ENCODE measurements at regions not wholly inside any gene's neighbourhood (a gene's known extent, or its start where the extent isn't known, plus 50 kb on each side); places are given as distances from the start of the nearest gene placed in this dataset.

DNA sequence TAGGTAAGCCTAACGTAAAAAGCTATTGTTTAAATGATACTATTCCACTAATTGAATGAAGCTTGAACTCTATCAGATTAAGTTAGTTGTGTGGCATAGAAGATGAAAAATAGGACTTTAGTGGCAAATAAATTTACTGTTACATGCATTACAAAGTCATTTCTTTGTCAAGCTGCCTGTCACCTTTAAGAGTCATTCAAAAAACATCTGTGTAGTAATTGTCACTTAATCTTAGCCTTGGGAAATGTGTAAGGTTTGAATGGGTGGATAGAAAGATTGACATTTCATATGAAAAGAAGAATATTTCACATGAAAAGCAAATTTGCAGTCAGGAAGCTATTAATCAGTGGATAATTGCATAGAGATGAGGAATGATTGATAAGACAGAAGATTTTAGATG is 473.5 kb downstream of the DNAH5 start:
- no peak for TF ChIP-seq CTCF (IDR thresholded peaks at IDR 0.05; ENCODE audit: control insufficient read depth, insufficient read depth, low read depth, low read length, missing control alignments)
- DNase-seq (ENCODE audit: low read depth) = no peak
- no peak overlapping the region for H3K4me3 ChIP-seq (ENCODE audit: control insufficient read depth, low read depth, low read length)

- no peak overlapping the region for H3K4me3 ChIP-seq (ENCODE audit: control insufficient read depth, low read depth, low read length)
- DNase-seq (ENCODE audit: low read depth) = no peak
- no peak for TF ChIP-seq CTCF (IDR thresholded peaks at IDR 0.05; ENCODE audit: control insufficient read depth, insufficient read depth, low read depth, low read length, missing control alignments)
These were observed 474.2 kb downstream of the DNAH5 start for GRCh38 chr5:13470263-13470662.

DNA sequence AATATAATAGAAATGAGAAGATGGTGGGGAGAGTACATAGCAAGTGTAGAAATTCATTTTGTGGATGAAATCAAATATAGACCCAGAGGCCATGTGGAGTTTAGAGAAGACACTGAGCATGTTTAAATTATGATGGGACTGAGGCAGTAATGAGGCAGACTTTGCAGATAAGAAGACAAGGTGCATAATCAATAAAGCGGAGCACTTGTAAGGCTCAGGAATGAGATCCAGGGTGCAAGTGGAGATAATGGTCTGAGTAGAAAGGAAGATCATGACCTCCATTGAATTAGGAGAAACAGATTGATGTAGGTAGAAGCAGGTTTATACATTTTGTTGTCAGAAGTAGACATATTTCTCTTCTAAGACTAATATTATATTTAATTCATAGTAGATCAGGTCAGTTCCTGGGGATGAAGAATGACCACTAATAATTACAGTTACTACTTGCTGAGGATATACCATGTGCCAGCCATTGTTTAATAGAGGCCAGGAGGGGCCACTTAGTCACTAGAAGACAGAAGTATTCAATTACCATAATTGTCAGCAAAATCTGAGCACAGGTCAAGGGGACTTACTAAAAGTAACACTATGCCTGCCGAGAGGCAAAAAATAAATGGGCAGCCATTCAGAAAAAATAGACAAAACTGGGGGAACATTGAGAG is 479.8 kb downstream of the DNAH5 start:
- no peak for DNase-seq (ENCODE audit: low read depth)
- no peak overlapping the region for H3K4me3 ChIP-seq (ENCODE audit: control insufficient read depth, low read depth, low read length)
- TF ChIP-seq CTCF (IDR thresholded peaks at IDR 0.05; ENCODE audit: control insufficient read depth, insufficient read depth, low read depth, low read length, missing control alignments) = no peak

DNA sequence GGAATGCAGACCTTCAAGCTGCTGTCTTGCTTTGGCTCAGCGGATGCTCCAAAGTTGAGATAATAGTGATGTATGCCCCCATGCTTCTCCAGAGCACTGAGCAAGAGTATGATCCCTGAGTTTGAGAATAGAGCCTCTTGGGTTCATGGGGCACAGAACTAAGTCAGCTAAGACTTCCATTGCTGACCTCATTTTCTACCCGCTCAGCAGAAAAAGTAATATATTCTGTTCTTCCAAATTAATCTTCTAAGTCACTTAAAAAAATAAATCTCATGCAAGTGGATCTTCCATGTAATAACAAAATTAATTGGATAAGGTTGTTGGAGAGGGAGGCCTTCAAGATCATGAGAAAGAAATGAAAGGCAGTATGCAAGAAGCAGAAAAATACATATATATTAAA is 483.9 kb downstream of the DNAH5 start:
- no peak overlapping the region for H3K4me3 ChIP-seq (ENCODE audit: control insufficient read depth, low read depth, low read length)
- DNase-seq (ENCODE audit: low read depth) = no peak
- no peak for TF ChIP-seq CTCF (IDR thresholded peaks at IDR 0.05; ENCODE audit: control insufficient read depth, insufficient read depth, low read depth, low read length, missing control alignments)

GRCh38 chr5:13454050-13454449 is 490.4 kb downstream of the DNAH5 start:
- DNase-seq (ENCODE audit: low read depth) = no peak

DNA sequence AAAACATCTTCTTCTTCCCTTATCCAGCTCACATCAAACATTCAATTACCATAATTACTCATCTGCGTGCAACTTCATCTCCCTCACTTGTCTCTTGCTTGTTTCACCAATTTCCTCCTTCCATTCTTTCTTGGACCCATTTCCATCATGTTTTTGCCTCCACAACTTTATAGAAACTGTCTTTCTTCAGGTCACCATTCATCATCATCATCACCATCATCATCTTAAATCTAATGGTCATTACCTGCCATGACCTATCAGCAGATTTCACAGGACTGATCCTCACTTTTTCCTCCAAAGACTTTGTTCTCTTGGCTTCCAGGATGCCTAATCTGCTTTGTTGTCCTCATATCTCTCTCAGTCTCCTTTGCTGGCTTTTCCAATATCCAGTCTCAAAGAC is 495.6 kb downstream of the DNAH5 start:
- no peak overlapping the region for H3K4me3 ChIP-seq (ENCODE audit: control insufficient read depth, low read depth, low read length)
- TF ChIP-seq CTCF (IDR thresholded peaks at IDR 0.05; ENCODE audit: control insufficient read depth, insufficient read depth, low read depth, low read length, missing control alignments) = no peak

More at GRCh38 chr5:13454050-13454449, 490.4 kb downstream of the DNAH5 start:
- H3K4me3 ChIP-seq (ENCODE audit: control insufficient read depth, low read depth, low read length) = no peak overlapping the region
- TF ChIP-seq CTCF (IDR thresholded peaks at IDR 0.05; ENCODE audit: control insufficient read depth, insufficient read depth, low read depth, low read length, missing control alignments) = no peak

More for the DNA sequence above, 495.6 kb downstream of the DNAH5 start:
- DNase-seq (ENCODE audit: low read depth) = no peak

All from AG09309 (cell line).